ENCODE measurements at regions not wholly inside any gene's neighbourhood (a gene's known extent, or its start where the extent isn't known, plus 50 kb on each side); places are given as distances from the start of the nearest gene placed in this dataset.

- Histone ChIP-seq H3K4me1 (no peaks in the 10 kb centered on the region), H3K4me3 (no peak overlapping the region), H3K27ac (no peak overlapping the region), H3K27me3 (no peaks in the 10 kb centered on the region), H3K36me3 (ENCODE audit: low read depth, missing control alignments) (no peaks in the 10 kb centered on the region), H3K9me3 (no peaks in the 10 kb centered on the region)
- intact Hi-C loops (cut with DNase I; ENCODE audit: low total_unique reads): no loop called here
- 63% methylated on average over 2 of the region's 2 CpGs for WGBS, 2 donors
- TF ChIP-seq, protein P1, sequence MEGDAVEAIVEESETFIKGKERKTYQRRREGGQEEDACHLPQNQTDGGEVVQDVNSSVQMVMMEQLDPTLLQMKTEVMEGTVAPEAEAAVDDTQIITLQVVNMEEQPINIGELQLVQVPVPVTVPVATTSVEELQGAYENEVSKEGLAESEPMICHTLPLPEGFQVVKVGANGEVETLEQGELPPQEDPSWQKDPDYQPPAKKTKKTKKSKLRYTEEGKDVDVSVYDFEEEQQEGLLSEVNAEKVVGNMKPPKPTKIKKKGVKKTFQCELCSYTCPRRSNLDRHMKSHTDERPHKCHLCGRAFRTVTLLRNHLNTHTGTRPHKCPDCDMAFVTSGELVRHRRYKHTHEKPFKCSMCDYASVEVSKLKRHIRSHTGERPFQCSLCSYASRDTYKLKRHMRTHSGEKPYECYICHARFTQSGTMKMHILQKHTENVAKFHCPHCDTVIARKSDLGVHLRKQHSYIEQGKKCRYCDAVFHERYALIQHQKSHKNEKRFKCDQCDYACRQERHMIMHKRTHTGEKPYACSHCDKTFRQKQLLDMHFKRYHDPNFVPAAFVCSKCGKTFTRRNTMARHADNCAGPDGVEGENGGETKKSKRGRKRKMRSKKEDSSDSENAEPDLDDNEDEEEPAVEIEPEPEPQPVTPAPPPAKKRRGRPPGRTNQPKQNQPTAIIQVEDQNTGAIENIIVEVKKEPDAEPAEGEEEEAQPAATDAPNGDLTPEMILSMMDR (IDR thresholded peaks at IDR 0.05): no peak
- no peak for TF ChIP-seq POLR2A (IDR thresholded peaks at IDR 0.05)
- DNase-seq: no peak
Observed at GRCh38 chr12:28107679-28108078, 82.6 kb upstream of the CCDC91 start.

- Histone ChIP-seq H3K9me3 (no peaks in the 10 kb centered on the region), H3K36me3 (ENCODE audit: low read depth, missing control alignments) (no peaks in the 10 kb centered on the region), H3K4me3 (no peak overlapping the region), H3K27ac (no peak overlapping the region), H3K4me1 (no peaks in the 10 kb centered on the region), H3K27me3 (no peaks in the 10 kb centered on the region)
- TF ChIP-seq, protein P1 (IDR thresholded peaks at IDR 0.05): no peak
- TF ChIP-seq POLR2A (IDR thresholded peaks at IDR 0.05): no peak
- whole genome bisulfite sequencing, 2 donors: 65 to 73% methylated on average over 1 of the region's 1 CpG
- intact Hi-C loops (cut with DNase I; ENCODE audit: low total_unique reads): no loop called here
- DNase-seq: no peak
Observed at GRCh38 chr12:28108599-28108998, 81.7 kb upstream of the CCDC91 start.

DNA sequence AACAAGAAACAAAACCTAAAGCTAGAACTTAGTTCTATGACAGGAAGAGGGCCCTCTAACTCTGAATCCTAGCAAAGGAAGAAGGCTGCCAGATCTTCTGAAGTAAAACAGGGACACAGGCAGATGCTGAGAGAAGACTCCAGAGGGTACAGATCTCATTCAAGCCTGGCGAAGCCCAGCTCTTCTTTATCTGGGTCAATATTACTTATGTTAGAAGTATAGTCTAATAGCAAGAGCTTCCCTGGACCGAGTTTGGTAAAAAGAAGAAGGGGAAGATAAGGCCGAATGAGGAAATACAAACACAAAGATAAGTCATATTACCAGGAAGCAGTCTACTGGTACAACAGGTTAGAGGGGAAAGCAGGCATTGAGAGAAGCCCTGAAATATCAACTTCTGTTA is 79.9 kb upstream of the CCDC91 start:
- H3K36me3 ChIP-seq (ENCODE audit: low read depth, missing control alignments): no peaks in the 10 kb centered on the region
- H3K9me3 ChIP-seq: no peaks in the 10 kb centered on the region
- H3K27me3 ChIP-seq: no peaks in the 10 kb centered on the region
- H3K4me1 ChIP-seq: no peaks in the 10 kb centered on the region
- TF ChIP-seq, protein P1 (IDR thresholded peaks at IDR 0.05): no peak
- no peak for TF ChIP-seq POLR2A (IDR thresholded peaks at IDR 0.05)
- intact Hi-C loops (cut with DNase I; ENCODE audit: low total_unique reads): no loop called here
- H3K4me3 ChIP-seq: no peak overlapping the region
- DNase-seq: no peak
- no peak overlapping the region for H3K27ac ChIP-seq
- WGBS, 2 donors: 69 to 70% methylated on average over 3 of the region's 3 CpGs

DNA sequence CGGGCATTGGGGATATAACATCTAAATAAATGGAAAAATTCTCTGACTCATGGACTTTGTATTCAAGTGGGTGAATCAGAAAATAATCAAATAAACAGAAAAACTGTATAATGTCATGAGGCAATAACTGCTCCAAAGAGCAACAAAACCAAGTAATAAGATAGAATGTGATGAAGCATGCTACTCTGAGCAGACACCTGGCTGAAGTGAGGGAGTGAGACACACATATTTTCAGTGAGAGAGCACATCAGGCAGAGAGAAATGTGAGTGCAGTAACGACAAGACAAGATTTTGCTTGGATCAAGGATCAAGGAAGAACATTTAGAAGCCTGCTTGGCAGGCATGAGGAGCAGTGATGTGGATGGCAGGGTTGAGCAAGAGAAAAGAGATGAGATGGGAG is 75.8 kb upstream of the CCDC91 start:
- Histone ChIP-seq H3K27ac (no peak overlapping the region), H3K36me3 (ENCODE audit: low read depth, missing control alignments) (no peaks in the 10 kb centered on the region), H3K4me3 (no peak overlapping the region), H3K4me1 (no peaks in the 10 kb centered on the region), H3K9me3 (no peaks in the 10 kb centered on the region), H3K27me3 (no peaks in the 10 kb centered on the region)
- TF ChIP-seq, protein P1 (IDR thresholded peaks at IDR 0.05): no peak
- no peak for TF ChIP-seq POLR2A (IDR thresholded peaks at IDR 0.05)
- intact Hi-C loops (cut with DNase I; ENCODE audit: low total_unique reads): no loop called here
- WGBS, 2 donors: 79 to 81% methylated on average over 2 of the region's 2 CpGs
- no peak for DNase-seq

DNA sequence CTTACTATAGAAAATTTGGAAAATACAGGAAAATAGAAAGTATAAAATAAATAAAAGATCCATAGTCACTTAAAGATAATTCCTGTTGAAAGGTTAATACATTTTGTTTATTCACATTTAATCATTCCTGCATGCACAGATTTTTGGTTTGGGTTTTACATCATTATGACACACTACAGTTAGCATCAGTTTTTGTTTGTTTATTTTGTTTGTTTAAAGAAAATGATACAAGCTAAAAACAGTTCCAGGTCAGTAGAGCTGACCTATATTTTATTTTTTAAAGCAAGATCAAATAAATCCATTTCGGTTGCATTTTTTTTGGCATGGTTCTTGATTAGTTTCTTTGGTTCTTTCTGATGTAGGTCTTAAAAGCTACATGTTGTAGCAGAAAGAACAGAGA is 68.8 kb upstream of the CCDC91 start:
- WGBS, 2 donors: 57 to 77% methylated on average over 1 of the region's 1 CpG
- intact Hi-C loops (cut with DNase I; ENCODE audit: low total_unique reads): no loop called here
- Histone ChIP-seq H3K27me3 (no peaks in the 10 kb centered on the region), H3K4me1 (no peaks in the 10 kb centered on the region), H3K4me3 (no peak overlapping the region), H3K9me3 (no peaks in the 10 kb centered on the region), H3K27ac (no peak overlapping the region), H3K36me3 (ENCODE audit: low read depth, missing control alignments) (no peaks in the 10 kb centered on the region)
- TF ChIP-seq POLR2A (IDR thresholded peaks at IDR 0.05): no peak
- TF ChIP-seq, protein P1 (IDR thresholded peaks at IDR 0.05): no peak
- DNase-seq: no peak

Measured in testis (tissue), 2 donors.